Astrocyte of the spinal cord (primary cell): ENCODE measurements at regions not wholly inside any gene's neighbourhood (a gene's known extent, or its start where the extent isn't known, plus 50 kb on each side); places are given as distances from the start of the nearest gene placed in this dataset.

Experiments
- DNase-seq: peaks from one replicate; pipeline ENCODE4 v3.0.0; 2011; ENCODE audit warnings: low read depth, low spot score
- H3K4me3 ChIP-seq: 2 replicates; pipeline ENCODE4 v1.5.1; 2011; ENCODE audit warnings: low read depth, mild to moderate bottlenecking, low read length, moderate library complexity
- CTCF ChIP-seq: IDR thresholded peaks from 2 replicates; pipeline ENCODE4 v1.5.1; 2012; ENCODE audit warnings: low read depth, mild to moderate bottlenecking, low read length, inconsistent platforms
- in situ Hi-C: cut with HindIII; loops from 2 replicates; pipeline ENCODE4 v1.10.0; 2017; ENCODE audit warnings: low sequenced_read_pairs

DNA sequence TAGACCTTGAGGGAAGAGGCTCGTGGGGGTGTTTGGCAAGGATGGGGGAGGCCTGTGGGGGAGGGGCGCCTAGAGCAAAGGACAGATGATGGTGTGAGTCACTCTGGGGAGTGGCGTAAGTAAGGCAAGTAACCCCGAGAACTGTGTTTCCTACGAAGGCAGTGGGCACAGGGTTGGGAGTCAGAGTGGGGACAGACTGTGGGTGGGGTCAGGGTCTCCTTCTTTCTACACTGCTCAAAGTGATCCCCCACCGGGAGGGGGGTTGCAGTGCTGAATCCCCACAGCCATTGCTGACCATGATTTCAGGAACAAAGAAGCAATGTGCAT lies 136.8 kb downstream of the TENT4A start:
- DNase-seq = no peak
- no peak for TF ChIP-seq CTCF
- in situ Hi-C loops = no loop called here
- no peak overlapping the region for H3K4me3 ChIP-seq

- DNase-seq = no peak
- TF ChIP-seq CTCF = no peak
- in situ Hi-C loops = no loop called here
- H3K4me3 ChIP-seq = no peak overlapping the region
Observed at GRCh38 chr5:6856653-6857052, 143.4 kb downstream of the TENT4A start.

GRCh38 chr5:6858419-6858818 lies 145.2 kb downstream of the TENT4A start:
- no peak for TF ChIP-seq CTCF
- DNase-seq = no peak
- in situ Hi-C loops = no loop called here
- no peak overlapping the region for H3K4me3 ChIP-seq

DNA sequence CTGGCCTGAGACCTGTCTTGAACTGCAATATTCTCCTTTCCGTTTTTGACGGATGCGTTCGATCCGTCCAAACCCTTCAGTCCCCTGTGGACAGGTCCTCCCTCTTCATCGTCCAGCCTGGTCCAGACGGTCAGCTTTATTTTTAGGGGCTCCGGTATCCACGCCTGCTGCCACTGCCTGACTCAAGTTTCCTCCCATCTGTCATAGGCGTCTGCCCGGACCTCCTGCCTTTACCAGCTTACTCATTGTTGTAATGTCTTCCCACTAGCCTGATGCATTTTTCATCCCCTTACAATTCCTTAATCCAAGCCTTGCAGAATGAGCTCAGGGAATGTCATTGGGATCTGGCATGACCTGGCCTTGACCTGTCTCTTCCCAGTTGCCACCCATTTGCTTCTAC lies 145.8 kb downstream of the TENT4A start:
- in situ Hi-C loops = no loop called here
- TF ChIP-seq CTCF = no peak
- no peak for DNase-seq
- no peak overlapping the region for H3K4me3 ChIP-seq

DNA sequence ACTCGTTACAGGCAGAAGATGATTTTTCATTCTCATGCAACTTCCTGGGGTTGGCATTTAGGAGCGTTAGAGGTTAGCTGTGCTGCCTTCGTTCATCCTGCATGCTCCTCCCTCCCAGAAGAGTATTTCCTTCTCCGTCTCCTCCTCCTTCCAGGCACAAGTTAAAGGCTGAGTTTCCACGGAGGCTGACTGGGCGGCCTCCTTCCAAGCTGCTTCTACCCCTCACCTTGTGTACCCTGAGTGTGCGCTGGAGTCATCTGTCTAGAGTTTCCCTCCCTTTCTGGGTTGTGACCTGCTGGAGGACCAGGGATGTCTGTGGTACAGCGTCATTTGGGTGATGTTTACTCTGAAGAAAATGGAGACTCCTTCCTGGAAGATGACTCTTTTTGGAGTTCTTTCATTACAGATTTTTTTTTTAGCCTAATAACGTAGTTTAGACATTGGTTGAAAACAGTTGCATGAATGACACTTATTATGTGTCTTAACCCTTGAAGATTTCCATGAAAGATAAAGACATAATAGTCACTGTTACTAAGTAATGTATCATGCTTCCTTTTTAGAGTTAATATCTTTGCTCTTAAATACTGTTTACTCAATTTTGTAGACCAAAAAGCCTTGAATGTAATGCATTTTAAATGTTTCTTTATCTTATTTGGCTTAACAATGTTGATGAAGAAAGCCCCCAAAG lies 146.9 kb downstream of the TENT4A start:
- no peak overlapping the region for H3K4me3 ChIP-seq
- in situ Hi-C loops = no loop called here
- DNase-seq = no peak
- no peak for TF ChIP-seq CTCF

DNA sequence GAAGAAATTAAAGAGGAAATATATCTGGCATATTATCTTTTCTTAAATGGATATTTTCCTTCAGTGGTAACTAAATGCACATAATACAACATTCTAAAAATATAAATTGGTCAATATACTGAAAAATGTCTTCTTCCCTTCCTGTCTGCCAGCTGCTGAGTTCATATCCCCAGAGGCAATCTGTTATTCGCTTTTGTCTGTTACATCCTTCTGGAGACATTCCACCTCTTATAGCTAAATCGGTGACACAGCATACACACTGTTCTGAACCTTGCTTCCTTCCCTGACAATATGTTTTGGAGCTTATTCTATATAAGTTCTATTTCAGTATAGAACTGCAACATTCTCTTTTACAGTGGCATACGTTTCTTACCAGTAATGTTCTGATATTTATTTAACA lies 147.8 kb downstream of the TENT4A start:
- in situ Hi-C loops = no loop called here
- DNase-seq = no peak
- H3K4me3 ChIP-seq = no peak overlapping the region
- TF ChIP-seq CTCF = no peak

DNA sequence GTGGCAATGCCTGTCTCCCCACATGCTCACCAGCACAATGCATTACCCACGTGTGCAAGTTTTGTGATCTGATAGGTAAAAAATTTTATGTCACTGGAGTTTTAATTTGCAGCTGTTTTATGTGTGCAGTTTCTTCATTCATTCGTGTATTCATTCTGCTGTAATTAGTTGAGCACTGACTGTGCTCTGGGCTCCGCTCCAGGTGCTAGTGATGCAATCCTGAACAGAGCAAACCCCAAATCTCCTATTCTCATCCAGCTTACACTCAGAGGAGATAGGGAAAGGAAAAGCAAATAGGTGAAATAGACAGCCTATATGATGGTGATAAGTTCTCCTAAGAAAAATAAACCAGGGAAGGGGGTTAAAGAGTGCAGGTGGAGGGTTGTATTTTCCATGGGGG lies 148.4 kb downstream of the TENT4A start:
- TF ChIP-seq CTCF = no peak
- in situ Hi-C loops = no loop called here
- H3K4me3 ChIP-seq = no peak overlapping the region
- no peak for DNase-seq
